ENCODE measurements at regions not wholly inside any gene's neighbourhood (a gene's known extent, or its start where the extent isn't known, plus 50 kb on each side); places are given as distances from the start of the nearest gene placed in this dataset.

- no peak for DNase-seq
Measured at GRCh38 chr2:185990861-185991525, 252.4 kb downstream of the FSIP2 start.

GRCh38 chr2:185998562-185999070, 260.0 kb downstream of the FSIP2 start:
- DNase-seq, result no peak

GRCh38 chr2:186009341-186009740, 270.7 kb downstream of the FSIP2 start:
- no peak for DNase-seq

- no peak for DNase-seq
Measured at GRCh38 chr2:186017278-186017677, 278.7 kb downstream of the FSIP2 start.

GRCh38 chr2:186024921-186025320, 286.3 kb downstream of the FSIP2 start:
- no peak for DNase-seq

- no peak for DNase-seq
Measured at GRCh38 chr2:186027922-186028321, 289.3 kb downstream of the FSIP2 start.

GRCh38 chr2:186031229-186031628, 292.6 kb downstream of the FSIP2 start:
- no peak for DNase-seq

GRCh38 chr2:186032102-186032738, 293.6 kb downstream of the FSIP2 start:
- no peak for DNase-seq

- no peak for DNase-seq
Measured at GRCh38 chr2:186032930-186033329, 294.3 kb downstream of the FSIP2 start.

- no peak for DNase-seq
Measured at GRCh38 chr2:186033541-186033940, 294.9 kb downstream of the FSIP2 start.

GRCh38 chr2:186036862-186037449, 298.4 kb downstream of the FSIP2 start:
- no peak for DNase-seq

- no peak for DNase-seq
Measured at GRCh38 chr2:186042207-186043028, 303.8 kb downstream of the FSIP2 start.

- no peak for DNase-seq
Measured at GRCh38 chr2:186044761-186045160, 306.2 kb downstream of the FSIP2 start.

GRCh38 chr2:186052930-186053329, 314.3 kb downstream of the FSIP2 start:
- no peak for DNase-seq

- no peak for DNase-seq
Measured at GRCh38 chr2:186058614-186059013, 320.0 kb downstream of the FSIP2 start.

GRCh38 chr2:186059096-186059495, 320.5 kb downstream of the FSIP2 start:
- DNase-seq, result peak; percentile 46

- no peak for DNase-seq
Measured at GRCh38 chr2:186060744-186061440, 322.3 kb downstream of the FSIP2 start.

GRCh38 chr2:186064507-186064906, 325.9 kb downstream of the FSIP2 start:
- no peak for DNase-seq

GRCh38 chr2:186065491-186065890, 326.9 kb downstream of the FSIP2 start:
- DNase-seq, result no peak

- no peak for DNase-seq
Measured at GRCh38 chr2:186068139-186068801, 329.7 kb downstream of the FSIP2 start.

- no peak for DNase-seq
Measured at GRCh38 chr2:186069676-186070075, 331.1 kb downstream of the FSIP2 start.

- DNase-seq, result no peak
Measured at GRCh38 chr2:186085226-186085625, 346.6 kb downstream of the FSIP2 start.

All from NCI-H2171 (cell line).